ENCODE measurements at regions not wholly inside any gene's neighbourhood (a gene's known extent, or its start where the extent isn't known, plus 50 kb on each side); places are given as distances from the start of the nearest gene placed in this dataset.

- intact Hi-C loops (cut with micrococcal nuclease) = no loop called here
- Mint-ChIP-seq H3K4me1 (ENCODE audit: low read depth) (no peaks in the 10 kb centered on the region), H3K27me3 (peaks cover 11% of the 10 kb centered on the region), H3K27ac (no peak overlapping the region), H3K9me3 (no peaks in the 10 kb centered on the region), H3K36me3 (no peaks in the 10 kb centered on the region), H3K4me3 (no peak overlapping the region)
- no peak for DNase-seq
- ChIA-PET POLR2A (no interaction called here), CTCF (no interaction called here)
These were observed 382.5 kb upstream of the C2CD4B start for GRCh38 chr15:62547584-62547983.

DNA sequence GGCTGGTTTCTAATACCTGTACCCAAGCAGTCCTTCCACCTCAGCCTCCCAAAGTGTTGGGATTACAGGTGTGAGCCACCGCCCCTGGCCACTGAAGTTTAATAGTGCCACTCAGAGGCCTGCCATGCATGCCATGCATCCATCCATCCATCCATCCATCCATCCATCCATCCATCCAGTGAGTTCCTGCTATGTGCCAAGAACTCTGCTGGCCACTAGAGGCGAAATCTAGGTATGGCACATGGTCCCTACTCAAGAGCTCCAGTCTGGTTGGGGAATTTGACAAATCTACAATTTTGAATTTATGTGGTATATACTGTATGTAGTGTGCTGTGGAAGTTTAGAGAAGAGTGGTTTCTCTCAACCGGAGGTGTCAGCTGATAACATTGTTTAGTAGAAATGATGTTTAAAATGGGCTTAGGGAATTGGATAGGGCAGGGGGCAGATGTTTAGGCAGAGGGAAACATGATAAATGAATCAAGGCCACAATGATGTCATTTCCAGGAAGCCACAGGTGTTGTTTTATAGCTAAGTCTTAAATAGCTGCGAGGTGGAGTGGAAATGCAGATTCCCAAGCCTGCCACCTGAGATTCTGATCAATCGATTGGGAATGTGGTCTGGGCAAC, 384.4 kb upstream of the C2CD4B start:
- H3K27ac Mint-ChIP-seq = no peak overlapping the region
- no peaks in the 10 kb centered on the region for H3K9me3 Mint-ChIP-seq
- CTCF ChIA-PET = interaction anchor here (0.6 to 1.2 kb wide), 3 partner anchors 16 to 120 kb away, joined by 3 read pairs; no protein-coding TSS in a partner anchor
- intact Hi-C loops (cut with micrococcal nuclease) = no loop called here
- H3K4me3 Mint-ChIP-seq = no peak overlapping the region
- H3K4me1 Mint-ChIP-seq (ENCODE audit: low read depth) = no peaks in the 10 kb centered on the region
- peaks cover 11% of the 10 kb centered on the region for H3K27me3 Mint-ChIP-seq
- no peaks in the 10 kb centered on the region for H3K36me3 Mint-ChIP-seq
- peak; percentile 10 for DNase-seq
- POLR2A ChIA-PET = no interaction called here

GRCh38 chr15:62550106-62550505, 385.0 kb upstream of the C2CD4B start:
- Mint-ChIP-seq H3K9me3 (no peaks in the 10 kb centered on the region), H3K4me3 (no peak overlapping the region), H3K27me3 (peaks cover 11% of the 10 kb centered on the region), H3K4me1 (ENCODE audit: low read depth) (no peaks in the 10 kb centered on the region), H3K27ac (no peak overlapping the region), H3K36me3 (no peaks in the 10 kb centered on the region)
- intact Hi-C loops (cut with micrococcal nuclease) = no loop called here
- no peak for DNase-seq
- POLR2A ChIA-PET = no interaction called here
- CTCF ChIA-PET = interaction anchor here (1.2 kb wide), 1 partner anchor 16 kb away, joined by 3 read pairs; no protein-coding TSS in a partner anchor

DNA sequence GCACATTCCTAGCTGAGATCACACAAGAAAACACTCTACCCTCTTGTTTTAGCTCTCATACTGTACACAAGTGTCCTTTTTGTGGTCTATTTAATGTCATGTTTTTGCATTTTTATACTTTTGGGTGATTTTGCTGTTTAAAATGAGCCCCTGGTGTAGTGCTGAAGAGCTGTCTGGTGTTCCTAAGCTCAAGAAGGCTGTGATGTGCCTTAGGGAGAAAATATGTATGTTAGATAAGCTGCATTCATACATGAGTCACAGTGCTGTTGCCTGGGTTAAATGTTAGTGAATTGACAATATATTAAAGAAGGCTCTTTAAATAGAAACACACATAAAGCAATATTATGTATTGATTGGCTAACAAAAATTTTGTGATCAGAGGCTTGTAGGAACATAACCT, 387.4 kb upstream of the C2CD4B start:
- no peak for DNase-seq
- CTCF ChIA-PET = no interaction called here
- intact Hi-C loops (cut with micrococcal nuclease) = no loop called here
- Mint-ChIP-seq H3K9me3 (no peaks in the 10 kb centered on the region), H3K27ac (no peak overlapping the region), H3K27me3 (peaks cover 11% of the 10 kb centered on the region), H3K4me1 (ENCODE audit: low read depth) (no peaks in the 10 kb centered on the region), H3K4me3 (no peak overlapping the region), H3K36me3 (no peaks in the 10 kb centered on the region)
- POLR2A ChIA-PET = no interaction called here

DNA sequence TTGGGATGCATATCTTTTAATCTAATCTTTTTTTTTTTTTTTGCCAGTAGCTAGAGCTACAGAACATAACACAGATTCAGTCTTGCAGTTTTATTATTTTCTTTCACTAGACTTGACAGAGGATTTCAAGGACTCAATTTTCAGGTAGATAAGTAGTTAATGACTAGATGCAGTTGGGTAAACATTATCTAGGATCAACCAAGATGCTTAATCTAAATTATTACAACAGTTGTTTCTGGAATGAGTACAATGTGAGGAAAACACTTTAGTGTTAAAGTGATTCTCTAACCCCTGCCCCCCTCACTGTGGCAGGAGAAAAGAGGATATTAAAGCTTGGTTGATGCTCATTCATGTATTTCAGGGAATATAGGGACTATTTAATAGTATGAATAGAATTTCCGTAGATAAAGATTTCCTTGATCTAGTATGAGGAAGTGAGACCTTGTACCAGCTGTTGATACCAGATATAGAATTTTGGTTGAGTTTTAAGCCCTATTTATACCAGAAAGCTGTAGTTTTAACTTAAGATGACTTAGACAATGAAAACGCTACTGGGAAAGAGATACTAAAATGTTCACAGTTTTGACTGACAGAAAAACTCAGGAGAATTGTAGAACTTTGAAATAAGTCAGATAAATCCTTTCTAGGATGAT, 389.0 kb upstream of the C2CD4B start:
- DNase-seq = no peak
- H3K4me3 Mint-ChIP-seq = no peak overlapping the region
- ChIA-PET POLR2A (no interaction called here), CTCF (no interaction called here)
- no peaks in the 10 kb centered on the region for H3K4me1 Mint-ChIP-seq (ENCODE audit: low read depth)
- H3K27ac Mint-ChIP-seq = no peak overlapping the region
- H3K9me3 Mint-ChIP-seq = no peaks in the 10 kb centered on the region
- peaks cover 9% of the 10 kb centered on the region for H3K27me3 Mint-ChIP-seq
- intact Hi-C loops (cut with micrococcal nuclease) = no loop called here
- no peaks in the 10 kb centered on the region for H3K36me3 Mint-ChIP-seq

- POLR2A ChIA-PET = no interaction called here
These were observed 393.7 kb upstream of the C2CD4B start for GRCh38 chr15:62558640-62559380.

DNA sequence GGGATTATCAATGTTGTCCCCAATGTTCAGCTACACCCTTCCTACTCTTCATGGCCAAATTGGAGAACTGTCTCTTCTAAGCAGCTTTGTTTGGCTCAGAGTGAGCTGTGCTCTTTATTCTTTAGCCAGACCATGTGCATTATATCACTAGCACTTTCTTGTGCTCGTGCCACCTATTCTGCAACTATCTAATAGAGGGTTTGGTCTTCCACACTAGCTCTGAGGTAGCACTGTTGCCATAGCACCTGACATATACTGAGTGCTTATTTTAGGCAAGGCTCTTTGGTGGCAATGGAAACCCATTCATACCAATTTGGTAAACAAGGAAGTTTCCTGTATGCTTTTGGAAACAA, 394.3 kb upstream of the C2CD4B start:
- ChIA-PET POLR2A (no interaction called here), CTCF (interaction anchor here (0.6 kb wide), 1 partner anchor 208 kb away, joined by 3 read pairs; no protein-coding TSS in a partner anchor)
- no peak overlapping the region for H3K4me3 Mint-ChIP-seq
- DNase-seq = no peak
- no peaks in the 10 kb centered on the region for H3K4me1 Mint-ChIP-seq (ENCODE audit: low read depth)
- H3K27ac Mint-ChIP-seq = no peak overlapping the region
- no peaks in the 10 kb centered on the region for H3K9me3 Mint-ChIP-seq
- intact Hi-C loops (cut with micrococcal nuclease) = no loop called here
- H3K36me3 Mint-ChIP-seq = peaks cover 2% of the 10 kb centered on the region
- peaks cover 13% of the 10 kb centered on the region for H3K27me3 Mint-ChIP-seq

More at GRCh38 chr15:62558640-62559380, 393.7 kb upstream of the C2CD4B start:
- H3K27me3 Mint-ChIP-seq = peaks cover 9% of the 10 kb centered on the region
- no peak overlapping the region for H3K27ac Mint-ChIP-seq
- no peak for DNase-seq
- H3K4me3 Mint-ChIP-seq = no peak overlapping the region
- CTCF ChIA-PET = interaction anchor here (0.6 kb wide), 1 partner anchor 209 kb away, joined by 3 read pairs; no protein-coding TSS in a partner anchor
- H3K4me1 Mint-ChIP-seq (ENCODE audit: low read depth) = no peaks in the 10 kb centered on the region
- peaks cover 2% of the 10 kb centered on the region for H3K36me3 Mint-ChIP-seq
- H3K9me3 Mint-ChIP-seq = no peaks in the 10 kb centered on the region
- intact Hi-C loops (cut with micrococcal nuclease) = no loop called here

GRCh38 chr15:62561059-62561519, 396.0 kb upstream of the C2CD4B start:
- no peaks in the 10 kb centered on the region for H3K9me3 Mint-ChIP-seq
- ChIA-PET CTCF (no interaction called here), POLR2A (no interaction called here)
- H3K27ac Mint-ChIP-seq = no peak overlapping the region
- peaks cover 20% of the 10 kb centered on the region for H3K27me3 Mint-ChIP-seq
- DNase-seq = no peak
- H3K36me3 Mint-ChIP-seq = peaks cover 2% of the 10 kb centered on the region
- intact Hi-C loops (cut with micrococcal nuclease) = no loop called here
- H3K4me3 Mint-ChIP-seq = no peak overlapping the region
- H3K4me1 Mint-ChIP-seq (ENCODE audit: low read depth) = no peaks in the 10 kb centered on the region

- Mint-ChIP-seq H3K9me3 (no peaks in the 10 kb centered on the region), H3K36me3 (peaks cover 2% of the 10 kb centered on the region), H3K4me1 (ENCODE audit: low read depth) (no peaks in the 10 kb centered on the region), H3K27ac (no peak overlapping the region), H3K27me3 (peaks cover 21% of the 10 kb centered on the region), H3K4me3 (no peak overlapping the region)
- POLR2A ChIA-PET = no interaction called here
- no peak for DNase-seq
- intact Hi-C loops (cut with micrococcal nuclease) = no loop called here
- CTCF ChIA-PET = no interaction called here
These were observed 396.5 kb upstream of the C2CD4B start for GRCh38 chr15:62561571-62561970.

DNA sequence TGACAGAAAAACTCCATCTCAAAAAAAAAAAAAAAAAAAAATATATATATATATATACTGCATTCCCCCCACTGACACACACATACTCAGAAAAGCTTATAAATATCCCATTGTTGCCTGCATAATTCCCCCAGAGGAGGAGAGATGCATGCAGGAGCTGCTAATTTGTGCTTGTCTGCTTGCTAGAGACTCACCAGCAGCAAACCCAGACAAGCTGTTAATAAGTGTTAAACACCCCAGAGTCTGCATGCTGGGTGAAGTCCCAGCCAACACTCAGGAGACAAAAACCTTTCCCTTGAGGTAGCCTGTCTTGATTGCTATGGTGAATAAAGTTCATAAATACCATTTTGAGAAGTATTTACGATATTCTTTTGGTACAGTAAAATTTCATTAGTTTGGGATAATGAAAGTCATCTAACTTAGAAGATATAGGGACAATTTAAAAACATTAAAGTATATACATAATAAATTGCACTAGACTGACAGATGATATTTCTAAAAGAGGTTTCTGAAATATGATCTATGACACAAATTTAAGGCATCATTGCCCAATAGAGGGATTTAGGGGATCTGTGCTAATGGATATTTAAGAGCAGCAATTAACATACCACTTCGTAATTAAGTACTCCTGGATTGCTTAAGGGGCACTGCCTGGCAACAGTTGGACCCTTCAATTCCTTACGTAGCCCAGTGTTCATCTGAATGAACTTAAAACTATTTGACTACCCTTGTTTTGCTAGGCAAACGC, 400.0 kb upstream of the C2CD4B start:
- Mint-ChIP-seq H3K27ac (no peak overlapping the region), H3K9me3 (no peaks in the 10 kb centered on the region), H3K36me3 (peaks cover 2% of the 10 kb centered on the region), H3K4me3 (no peak overlapping the region), H3K27me3 (peaks cover 23% of the 10 kb centered on the region), H3K4me1 (ENCODE audit: low read depth) (no peaks in the 10 kb centered on the region)
- DNase-seq = no peak
- ChIA-PET CTCF (no interaction called here), POLR2A (interaction anchor here (1.2 kb wide), 1 partner anchor 9 kb away, joined by 3 read pairs; no protein-coding TSS in a partner anchor)
- intact Hi-C loops (cut with micrococcal nuclease) = no loop called here

DNA sequence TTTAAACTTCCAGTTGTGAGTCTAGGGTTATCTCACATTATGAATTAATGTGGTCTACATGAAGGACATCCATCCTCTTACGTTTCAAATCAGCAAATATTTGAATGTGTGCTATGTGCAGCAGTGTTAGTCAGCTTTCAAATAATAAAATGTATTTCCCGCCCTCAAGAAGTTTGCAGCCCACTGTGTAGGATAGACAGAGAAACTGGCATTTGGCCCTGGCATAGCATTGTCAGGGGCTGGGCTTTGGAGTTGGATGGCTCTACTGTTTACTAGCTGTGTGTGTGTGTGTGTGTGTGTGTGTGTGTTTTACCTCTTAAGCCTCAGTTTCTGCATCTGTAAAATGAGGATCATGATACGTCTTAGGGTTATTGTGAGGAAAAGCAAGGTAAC, 400.5 kb upstream of the C2CD4B start:
- Mint-ChIP-seq H3K4me1 (ENCODE audit: low read depth) (no peaks in the 10 kb centered on the region), H3K27me3 (peaks cover 24% of the 10 kb centered on the region), H3K4me3 (no peak overlapping the region), H3K9me3 (no peaks in the 10 kb centered on the region), H3K36me3 (peaks cover 2% of the 10 kb centered on the region), H3K27ac (no peak overlapping the region)
- CTCF ChIA-PET = no interaction called here
- DNase-seq = no peak
- intact Hi-C loops (cut with micrococcal nuclease) = no loop called here
- POLR2A ChIA-PET = interaction anchor here (1.2 kb wide), 1 partner anchor 8 kb away, joined by 3 read pairs; no protein-coding TSS in a partner anchor

DNA sequence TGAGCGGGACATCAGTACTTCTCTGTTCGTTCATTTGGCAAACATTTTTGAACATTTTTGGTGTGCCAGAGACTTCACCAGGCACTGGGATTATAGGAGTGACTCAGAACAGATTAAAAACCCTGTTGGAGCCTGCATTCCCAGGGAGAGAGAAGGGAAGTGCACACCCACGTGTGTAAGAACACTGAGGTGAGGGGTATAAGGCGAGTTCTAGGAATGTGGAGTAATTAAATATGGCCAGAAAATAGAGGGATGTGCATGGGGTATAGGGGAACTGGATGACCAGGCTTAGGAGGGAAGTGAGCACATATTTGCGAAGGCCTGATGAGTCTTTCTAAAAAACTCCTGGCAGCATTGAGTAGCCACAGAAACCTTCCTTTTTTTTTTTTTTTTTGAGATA, 401.2 kb upstream of the C2CD4B start:
- ChIA-PET POLR2A (no interaction called here), CTCF (no interaction called here)
- no peaks in the 10 kb centered on the region for H3K4me1 Mint-ChIP-seq (ENCODE audit: low read depth)
- intact Hi-C loops (cut with micrococcal nuclease) = no loop called here
- DNase-seq = no peak
- no peaks in the 10 kb centered on the region for H3K9me3 Mint-ChIP-seq
- H3K27ac Mint-ChIP-seq = no peak overlapping the region
- no peak overlapping the region for H3K4me3 Mint-ChIP-seq
- peaks cover 2% of the 10 kb centered on the region for H3K36me3 Mint-ChIP-seq
- peaks cover 24% of the 10 kb centered on the region for H3K27me3 Mint-ChIP-seq

Measured in activated CD4-positive, alpha-beta memory T cell treated with anti-CD3 and anti-CD28 coated beads for 36 hours (primary cell).